Anterior cingulate cortex (tissue), 58 donors: ENCODE measurements at regions not wholly inside any gene's neighbourhood (a gene's known extent, or its start where the extent isn't known, plus 50 kb on each side); places are given as distances from the start of the nearest gene placed in this dataset.

Experiments used
- DNase-seq, 58 donors: peaks; one replicate each; lab custom pipeline; 2025; lab: John Stamatoyannopoulos, UW

DNA sequence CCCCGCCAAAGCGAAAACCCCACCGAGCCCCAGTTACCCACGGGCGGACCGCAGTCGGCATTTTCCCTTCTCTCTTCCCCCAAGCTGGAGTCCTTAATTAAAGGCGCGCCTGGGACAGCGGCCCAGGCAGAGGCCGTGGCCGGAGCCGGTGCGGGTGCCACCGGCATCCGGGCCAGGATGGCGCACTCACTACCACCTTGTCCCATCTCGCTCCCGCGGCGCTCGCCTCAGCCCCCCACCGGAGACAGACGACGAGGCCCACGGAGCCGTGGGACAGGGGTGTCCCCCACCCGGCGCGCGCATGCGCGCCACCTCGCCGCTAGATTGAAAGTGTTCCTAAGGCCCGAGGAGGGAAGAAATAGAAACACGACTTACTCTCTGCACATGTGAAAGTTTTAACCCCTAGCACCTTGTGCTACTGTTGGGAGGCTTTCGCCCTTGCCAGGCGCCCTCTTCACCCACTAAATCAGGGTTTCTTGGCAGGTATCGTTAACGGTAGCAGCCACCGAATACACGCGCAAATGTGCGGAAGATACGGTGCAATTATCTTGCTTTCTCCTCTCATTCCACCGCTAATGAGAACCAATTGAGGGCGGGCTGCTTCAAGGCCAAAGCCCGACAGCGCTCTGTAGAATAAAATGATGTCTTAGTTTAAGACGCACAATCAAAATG is 64.3 kb upstream of the CCDC160 start:
- peak in 36 of 58 donors; percentile 0 to 32 (median 8) for DNase-seq

DNA sequence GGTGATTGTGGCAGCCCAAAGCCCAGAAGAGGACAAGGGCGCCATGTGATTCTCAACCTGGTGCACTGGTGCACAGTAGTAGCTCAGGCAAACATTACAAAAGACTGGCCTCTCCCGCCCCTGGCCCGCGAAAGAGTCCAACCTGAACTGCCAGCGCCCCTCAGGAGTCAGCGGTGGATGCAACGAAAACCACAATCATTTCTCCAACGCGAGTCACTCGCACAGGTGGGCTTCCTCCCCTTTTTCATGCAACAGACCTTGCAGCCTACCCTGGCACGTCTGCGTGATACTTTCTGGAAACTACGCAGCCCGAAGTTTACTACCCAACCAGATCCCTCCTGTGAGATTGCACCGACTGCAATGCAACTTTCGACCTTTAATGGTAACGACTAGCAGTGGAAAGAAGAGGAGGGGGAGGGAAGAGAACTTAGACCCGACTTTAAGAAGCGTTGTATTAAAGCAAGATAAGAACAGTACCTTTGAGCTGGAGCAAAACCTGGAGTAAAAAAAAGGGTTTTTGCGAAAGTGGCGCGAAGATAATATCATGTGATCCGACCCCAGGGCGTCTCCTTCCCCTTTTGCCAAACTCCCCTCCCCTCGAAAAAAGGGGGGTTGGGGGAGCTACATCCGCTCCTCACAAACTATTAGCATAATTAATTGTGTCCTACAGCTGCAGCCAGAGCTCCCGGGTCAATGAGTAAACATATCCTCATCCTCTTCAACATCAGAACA is 63.3 kb upstream of the CCDC160 start:
- no peak for DNase-seq

DNA sequence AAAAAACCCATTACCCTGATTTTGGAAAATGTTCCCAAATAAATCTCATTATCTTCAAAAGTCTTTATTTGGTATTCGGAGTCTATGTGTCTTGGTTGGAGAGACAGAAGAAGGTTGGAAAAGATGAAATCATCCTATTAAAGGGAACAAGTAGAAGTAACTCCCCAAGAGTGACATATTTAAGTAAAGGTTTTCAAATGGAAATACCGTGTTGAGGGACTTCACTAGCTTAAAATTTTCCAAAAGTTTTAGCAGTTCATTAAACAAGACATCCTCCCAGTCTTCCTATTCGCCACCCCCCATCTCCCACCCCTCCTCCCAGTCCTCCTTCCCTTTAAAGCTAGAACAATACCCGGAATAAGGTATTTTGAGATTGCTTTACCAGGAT is 62.7 kb upstream of the CCDC160 start:
- no peak for DNase-seq

DNA sequence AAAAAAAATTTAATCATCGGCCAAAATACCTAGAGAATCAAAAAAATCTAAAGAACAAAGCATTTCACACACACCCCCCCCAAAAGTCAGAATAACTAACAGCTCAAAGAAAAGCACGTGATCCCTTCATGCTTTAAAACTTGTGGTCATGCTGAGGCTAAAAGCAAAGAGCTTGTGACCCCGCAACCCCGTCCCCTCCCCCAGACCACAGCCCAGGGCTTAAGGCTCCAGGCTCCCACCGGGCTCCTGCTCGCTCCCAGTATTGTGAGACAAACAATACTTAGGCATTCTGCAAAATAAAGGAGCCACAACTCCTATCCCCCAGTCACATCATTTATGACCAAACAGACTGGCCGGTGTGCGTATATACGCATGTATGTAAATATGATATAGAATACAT is 62.1 kb upstream of the CCDC160 start:
- no peak for DNase-seq

DNA sequence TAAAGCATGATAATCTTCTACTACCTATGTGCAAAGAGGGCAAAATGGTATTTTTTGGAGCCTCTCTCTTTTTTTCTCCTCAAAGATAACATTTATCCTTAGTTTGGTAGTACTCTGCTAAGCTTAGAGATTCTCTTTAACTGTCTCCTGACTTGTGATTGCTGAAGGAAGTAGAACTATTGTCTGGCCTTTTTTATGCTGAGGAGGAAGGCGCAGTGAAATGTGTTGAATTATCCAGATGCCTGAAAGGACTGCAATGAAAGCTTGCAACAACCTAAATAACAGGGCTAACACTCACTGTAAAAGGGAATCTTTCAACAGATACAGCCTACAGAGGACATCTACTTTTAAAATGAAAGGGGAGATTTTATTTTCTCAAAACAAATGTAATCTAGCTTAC is 59.5 kb upstream of the CCDC160 start:
- no peak for DNase-seq

DNA sequence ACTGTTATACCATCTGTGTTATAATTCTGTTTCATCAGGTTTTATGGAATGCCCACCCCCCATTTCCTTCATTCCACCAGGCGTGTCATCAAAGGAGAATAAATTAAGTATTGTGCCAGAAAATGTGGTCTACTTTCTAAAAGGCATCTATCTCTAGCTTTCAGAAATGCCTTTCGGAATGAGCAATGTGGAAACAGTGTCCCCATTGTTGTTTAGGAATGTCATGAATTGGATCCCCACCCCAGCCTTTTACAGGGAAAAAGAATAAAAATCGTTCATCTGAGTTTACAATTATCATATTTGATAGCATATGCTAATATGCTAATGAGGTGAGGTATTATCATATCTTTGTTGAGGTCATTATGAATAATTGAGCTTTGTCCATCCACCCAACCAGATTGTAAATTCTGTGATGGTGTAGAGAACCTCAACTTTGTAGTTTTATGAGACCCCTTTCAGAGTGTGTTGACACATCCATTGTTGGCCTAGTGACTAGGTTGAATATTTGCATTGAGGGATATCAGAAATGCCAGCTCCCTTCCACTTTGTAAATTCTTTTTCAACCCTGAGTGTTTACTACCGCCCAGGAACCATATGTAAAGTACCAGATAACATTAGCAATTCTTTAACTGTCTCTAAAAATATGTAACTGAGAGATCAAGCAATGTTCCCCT is 56.2 kb upstream of the CCDC160 start:
- DNase-seq, result no peak

DNA sequence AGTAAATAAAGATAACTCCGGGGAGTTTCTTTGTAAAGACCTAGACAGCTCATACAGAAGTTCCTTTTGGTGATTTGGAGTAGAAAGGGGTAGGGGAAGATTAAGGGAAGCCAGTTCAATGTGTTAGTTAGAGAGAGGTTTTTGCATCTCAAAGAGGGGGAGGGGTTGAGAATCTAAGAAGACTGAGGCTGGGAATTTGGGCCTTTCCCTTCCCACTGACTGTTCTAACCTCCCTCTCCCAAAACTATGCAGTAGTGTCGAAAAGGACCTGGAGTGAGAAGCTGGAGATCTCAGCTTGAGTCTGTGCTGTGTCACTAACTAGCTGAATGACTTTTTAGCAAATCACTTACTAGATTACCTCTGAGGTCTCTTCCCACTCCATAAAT is 55.7 kb upstream of the CCDC160 start:
- no peak for DNase-seq

DNA sequence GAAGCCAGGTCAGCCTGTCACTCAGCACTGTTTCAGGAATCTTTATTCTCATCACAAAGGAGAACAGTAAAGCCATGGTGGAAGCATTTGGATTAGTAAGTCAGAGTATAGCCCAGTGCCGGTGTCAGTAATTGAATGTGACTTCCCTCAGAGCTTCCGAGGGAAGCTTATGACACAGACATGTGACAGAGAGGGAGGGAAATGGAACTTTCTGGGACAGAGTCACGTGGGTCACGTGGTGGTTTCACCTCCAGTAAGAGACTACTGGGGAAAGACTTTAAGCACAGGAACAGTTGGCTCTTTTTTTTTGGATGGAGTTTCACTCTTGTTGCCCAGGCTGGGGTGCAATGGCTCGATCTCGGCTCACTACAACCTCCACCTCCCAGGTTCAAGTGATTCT is 53.3 kb upstream of the CCDC160 start:
- no peak for DNase-seq

DNA sequence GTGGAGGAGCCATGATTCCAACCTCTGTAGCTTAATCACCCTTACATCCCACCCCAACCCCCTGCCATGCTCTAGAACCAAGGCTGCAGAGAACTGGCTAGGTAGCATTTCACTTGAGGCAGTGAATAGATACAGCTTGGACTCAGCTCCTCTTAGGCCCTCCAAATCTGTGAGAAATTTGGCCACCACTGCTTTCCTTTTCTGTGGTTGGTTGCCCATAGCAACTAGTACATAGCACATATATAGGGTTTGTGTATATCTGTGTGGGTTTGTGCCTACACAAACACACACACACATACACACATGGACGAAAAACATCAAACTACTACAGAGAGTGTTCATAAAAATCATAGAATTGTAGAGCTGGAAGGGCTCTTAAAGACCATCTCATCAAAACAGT is 52.0 kb upstream of the CCDC160 start:
- DNase-seq, result no peak

DNA sequence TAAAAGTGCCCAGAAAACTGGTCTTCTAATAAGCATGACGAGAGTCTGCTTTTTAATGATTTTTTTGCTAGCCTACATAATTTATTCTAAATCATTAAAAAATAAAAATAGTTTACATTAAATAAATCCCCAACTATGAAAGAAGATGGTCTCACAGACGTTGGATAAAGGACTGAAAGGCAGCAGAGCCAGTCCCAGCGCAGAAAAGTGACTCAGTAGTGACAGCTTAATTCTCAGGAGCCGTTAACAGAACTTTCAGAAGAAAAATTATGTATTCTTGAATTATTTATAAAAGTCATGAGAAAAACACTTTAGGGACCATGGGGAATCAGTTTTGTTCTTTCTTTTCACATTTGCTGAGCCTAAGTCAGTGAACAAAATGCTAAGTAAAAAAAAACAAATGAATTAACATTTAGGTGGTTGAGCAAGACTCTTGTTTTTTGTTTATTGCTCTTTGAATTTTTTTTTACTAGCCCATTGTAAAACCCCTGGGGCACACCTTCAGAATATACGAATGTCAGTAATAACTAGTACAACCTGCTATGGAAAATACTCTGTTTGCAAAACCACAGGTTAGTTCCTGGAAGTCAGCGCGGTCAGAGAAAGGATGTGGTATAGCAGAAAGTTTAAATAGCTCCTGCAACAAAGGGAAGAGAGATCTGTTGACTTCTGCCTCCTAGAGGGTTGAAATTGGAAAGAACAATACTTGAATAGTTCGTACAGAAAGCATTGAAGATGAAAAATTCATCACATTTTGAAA is 50.4 kb upstream of the CCDC160 start:
- no peak for DNase-seq
